GM21423 (cell line): ENCODE measurements at regions not wholly inside any gene's neighbourhood (a gene's known extent, or its start where the extent isn't known, plus 50 kb on each side); places are given as distances from the start of the nearest gene placed in this dataset.
"Not testable (repeated sequence)": the region's sequence is repeated elsewhere in the genome, so short reads cannot be mapped to it uniquely, and the experiment has no call there.

ENCODE experiments used
- ATAC-seq: cut with Tn5 transposase; IDR thresholded peaks from one replicate; pipeline ENCODE4 v1.9.1; 2021; ENCODE audit warnings: mild to moderate bottlenecking, moderate library complexity; ENCODE audit not compliant: unreplicated experiment

DNA sequence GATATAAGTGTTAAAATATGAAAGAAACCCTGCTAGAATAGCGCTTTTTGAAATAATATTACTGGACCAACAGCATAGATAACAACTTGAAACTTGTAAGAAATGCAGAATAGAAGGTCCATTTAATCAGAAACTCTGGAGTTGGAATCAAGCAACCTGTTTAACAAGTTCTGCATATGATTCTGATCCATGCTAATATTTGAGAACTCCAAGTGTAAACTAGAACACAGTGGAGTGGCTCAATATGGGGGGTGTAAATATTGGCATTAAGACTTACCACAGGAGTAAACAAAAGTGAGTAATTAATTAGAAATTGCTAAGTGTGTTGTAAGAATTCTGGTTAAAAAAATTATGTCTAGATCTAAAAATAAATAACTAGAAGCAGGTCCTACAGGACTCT, 151.2 kb downstream of the SLITRK1 start:
- ATAC-seq: no peak

DNA sequence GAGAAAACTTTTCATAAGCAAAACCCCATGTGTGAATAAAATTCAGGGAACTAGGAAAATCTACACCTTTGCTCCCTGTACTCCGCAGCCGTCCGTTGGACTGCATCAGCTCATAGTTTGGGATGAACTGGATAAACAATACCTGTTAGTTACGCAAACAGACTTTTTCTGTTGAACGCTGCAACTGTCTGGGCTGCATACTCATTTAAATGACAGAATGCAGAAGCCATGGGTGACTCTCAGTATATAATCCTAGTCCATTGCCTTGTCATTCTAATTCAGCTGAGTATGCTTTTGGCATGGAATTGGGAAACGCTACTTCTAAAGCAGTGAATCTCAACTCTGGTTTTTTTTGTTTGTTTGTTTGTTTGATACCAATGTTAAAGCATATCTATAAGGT, 151.6 kb downstream of the SLITRK1 start:
- ATAC-seq: no peak

DNA sequence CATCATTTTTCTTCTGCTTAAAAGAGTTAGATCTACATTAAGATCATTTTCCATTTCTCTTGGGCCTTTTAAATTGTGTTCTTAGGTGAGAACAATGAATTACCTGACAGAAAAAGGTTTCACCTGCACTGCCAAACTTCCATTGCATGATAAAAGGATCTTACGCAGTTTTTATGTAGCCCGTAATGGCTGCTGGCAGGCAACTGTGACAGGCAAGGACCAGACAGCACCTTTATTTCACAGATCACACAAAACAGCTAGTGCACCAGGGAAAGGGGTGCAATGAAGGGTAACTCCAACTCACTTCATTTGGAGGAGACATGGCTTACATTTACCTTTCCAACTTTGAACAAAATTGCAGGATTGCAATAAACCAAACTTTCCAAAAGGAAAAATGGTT, 159.8 kb downstream of the SLITRK1 start:
- ATAC-seq: no peak

DNA sequence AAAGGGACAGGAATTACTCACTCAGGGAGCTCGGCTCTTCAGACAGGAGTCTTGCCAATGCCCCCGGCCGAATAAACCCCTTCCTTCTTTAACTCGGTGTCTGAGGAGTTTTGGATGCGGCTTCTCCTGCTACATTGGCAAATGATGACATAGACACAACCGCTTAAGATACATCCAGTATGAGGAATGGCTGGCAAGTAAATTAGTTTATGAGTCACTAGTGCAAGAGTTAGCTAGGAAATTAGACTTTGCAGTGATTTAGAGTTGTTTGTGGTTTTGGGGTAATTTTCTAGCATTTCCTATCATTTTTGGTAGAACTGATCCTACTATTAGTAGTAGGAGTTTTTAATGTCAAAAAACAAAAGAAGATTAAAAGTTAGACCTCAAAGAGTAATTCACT, 166.2 kb downstream of the SLITRK1 start:
- ATAC-seq: no peak

DNA sequence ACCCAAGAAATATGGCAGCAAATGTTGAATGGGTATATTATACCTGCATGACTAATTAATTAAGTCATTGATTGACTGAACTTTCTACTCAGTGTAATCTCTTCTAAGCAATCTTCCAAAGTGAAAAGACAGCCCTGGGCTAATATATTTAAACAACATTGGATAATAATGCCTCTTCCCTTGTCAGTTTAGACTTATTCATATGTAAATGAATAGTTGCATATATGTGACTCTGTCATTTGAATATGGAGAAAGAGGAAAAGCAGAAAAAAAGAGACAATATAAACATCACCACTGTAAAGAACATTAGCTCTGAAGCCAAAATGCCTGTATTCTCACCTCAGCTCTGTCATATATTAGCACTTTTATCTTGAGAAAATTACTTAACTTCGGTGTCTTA, 168.0 kb downstream of the SLITRK1 start:
- ATAC-seq: no peak

DNA sequence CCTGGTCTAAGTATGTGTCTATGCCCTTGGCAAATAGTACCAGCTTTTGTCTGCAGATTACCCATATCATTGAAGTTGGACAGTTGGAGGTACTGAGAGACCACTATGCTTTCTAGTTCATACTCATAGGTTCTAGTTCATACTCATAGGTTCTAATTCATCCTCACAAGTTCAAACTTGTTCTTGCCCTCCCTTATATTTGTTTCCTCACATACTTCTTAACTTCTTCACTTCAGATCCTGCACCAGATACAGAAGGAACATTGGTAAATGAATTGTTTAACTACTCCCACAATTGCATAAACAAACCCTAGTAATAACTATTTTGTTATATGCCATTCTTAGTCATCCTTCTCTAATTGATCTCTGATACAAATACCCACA, 172.2 kb downstream of the SLITRK1 start:
- no peak for ATAC-seq

DNA sequence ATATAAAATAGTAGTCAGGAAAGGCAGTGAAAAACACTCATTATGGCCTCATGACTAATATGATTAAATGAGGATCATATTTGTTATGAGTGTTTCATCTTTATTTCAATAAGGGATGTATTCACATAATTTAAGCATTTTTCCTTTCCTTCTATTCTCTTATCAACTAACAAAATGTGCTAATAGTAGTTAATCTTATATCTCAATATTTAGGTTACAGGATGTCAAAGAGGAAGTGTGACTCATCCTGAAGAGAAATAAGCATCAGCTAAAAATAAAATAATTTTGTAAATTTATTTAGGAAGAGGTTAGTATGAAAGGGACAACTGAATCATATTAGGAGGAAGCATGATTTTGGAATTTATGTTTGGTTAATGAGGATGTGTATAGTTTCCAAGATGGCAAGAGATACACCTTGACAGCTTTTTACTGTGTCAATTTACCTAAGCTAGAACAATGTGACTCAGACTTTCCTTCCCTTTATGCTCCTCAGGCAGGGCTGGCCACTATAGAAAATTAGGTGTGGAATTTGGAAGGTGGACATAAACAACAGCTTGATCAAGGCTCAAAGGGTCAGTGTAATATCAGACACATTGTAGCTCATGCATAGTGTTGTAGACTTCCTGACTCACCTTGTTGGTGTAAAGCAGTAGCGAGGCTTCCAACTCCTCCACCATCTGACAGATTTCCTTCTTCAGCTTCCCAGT, 172.7 kb downstream of the SLITRK1 start:
- ATAC-seq: no peak

DNA sequence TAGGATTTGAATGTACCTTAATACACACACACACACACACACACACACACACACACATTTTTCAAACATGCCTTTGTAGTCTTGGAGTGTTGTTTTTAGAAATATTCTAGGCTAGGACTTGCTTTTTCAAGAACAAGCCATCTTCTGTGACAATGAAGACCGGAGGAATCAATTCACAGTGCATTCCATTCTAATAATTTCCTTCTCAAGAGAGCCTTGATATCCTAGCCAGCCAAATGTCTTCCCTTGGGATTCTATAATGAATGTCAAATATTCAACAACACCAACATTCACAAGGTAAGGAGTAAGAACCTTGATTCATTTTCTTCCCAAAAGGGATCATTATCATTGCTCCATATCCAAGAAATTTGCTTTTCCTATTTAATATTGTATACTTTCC, 180.3 kb downstream of the SLITRK1 start:
- ATAC-seq: no peak

DNA sequence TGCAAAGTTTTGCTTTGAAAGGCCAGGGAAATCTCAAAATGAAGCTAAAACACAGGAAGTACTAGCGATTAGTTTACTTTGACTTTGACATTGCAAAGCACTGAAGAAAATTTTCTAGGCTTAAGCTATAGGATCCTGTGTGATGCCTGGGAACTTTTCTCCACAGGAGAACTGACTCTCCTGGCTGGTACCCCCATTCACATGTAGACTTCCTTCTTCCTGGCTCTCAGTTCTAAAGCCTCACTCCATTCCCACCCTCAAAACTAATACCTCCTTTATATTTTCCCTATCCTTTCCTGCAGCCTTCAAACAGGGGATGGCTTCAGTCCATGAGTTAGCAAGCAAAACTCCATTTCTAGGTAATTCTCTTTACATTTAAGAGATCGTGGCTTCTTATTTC, 189.5 kb downstream of the SLITRK1 start:
- no peak for ATAC-seq

DNA sequence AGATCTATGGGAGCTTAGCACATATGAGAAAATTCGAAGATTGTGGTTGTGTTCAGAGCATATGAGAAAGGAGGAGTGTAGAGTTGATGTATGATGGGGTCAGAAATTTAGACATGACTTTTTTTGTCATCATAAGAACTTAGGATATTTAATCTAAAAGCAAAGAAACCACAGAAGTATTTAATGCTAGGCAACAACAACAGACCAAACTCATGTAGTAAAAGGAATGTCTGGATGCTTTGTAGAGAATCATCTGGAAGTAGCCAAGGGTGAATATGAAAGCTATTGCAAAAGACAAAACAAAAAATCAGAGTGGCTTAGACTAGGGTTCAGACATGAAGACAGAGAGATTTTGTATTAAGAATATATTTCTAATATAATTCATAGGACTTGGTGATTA, 190.3 kb downstream of the SLITRK1 start:
- no peak for ATAC-seq

DNA sequence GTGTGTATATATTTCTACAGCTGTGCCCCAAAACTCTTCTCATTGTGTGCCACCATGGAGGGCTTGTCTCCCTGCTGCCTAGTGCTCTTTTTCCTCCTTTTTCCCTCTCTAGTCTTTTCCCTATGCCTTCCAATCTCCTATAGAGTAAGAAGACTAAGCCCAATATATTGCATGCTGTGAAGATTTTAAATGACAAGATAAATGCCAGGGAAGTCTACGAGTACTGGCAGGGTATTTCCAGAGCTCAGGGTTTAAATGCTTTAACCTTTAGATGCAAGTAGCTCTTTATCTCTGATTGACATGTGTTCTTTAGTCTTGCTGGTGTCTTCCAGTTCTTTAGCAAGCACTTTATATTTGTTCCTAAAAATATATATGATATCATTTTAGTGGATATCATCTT, 200.7 kb downstream of the SLITRK1 start:
- no peak for ATAC-seq

DNA sequence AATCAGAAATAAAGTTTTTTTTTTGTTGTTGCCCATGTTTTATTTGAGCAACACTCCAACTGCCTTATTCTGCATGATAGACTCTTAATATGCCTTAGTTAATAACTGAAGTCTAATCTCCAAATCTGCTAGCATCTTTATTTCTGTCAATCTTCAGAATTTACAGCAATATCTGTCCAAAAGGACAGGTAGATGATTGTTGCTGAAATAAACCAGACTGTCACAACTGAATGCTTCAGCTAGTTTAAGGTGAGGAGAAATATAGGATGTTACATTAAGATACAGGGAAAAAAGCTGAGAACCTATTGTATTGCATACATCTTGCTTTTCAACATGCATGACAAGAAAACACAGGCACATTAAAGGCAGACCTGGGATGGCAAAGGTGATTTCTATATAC, 204.3 kb downstream of the SLITRK1 start:
- ATAC-seq: no peak

DNA sequence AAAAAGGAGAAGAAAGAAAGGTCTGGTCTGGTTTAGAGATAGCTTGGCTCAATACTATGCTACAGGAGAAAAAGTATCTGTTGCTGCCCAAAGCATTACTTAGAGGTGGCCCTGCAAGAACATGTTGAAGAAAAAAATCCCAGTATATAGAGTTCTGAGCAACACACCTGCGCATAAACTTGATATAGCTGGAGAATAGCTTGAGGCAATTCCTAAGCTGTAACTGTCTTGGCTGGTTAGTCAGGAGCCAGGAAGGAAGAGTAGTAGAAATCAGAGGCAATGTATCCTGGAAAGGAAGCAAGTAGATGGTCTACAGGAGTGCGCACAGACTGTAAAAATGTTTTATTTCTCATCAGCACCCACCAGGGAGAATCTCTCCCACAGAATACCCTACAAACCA, 209.7 kb downstream of the SLITRK1 start:
- ATAC-seq: no peak

DNA sequence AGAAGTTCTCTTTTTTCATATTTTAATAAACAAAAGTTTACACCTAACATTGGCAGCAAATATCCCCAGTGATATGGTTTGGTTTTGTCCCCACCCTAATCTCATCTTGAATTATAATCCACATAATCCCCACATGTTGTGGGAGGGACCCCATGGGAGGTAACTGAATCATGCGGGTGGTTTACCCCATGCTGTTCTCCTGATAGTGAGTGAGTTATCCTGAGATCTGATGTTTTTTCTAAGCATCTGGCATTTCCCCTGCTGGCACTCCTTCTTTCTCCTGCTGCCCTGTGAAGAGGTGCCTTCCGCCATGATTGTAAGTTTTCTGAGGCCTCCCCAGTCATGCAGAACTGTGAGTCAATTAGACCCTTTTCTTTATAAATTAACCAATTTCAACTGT, 214.7 kb downstream of the SLITRK1 start:
- ATAC-seq: no peak

DNA sequence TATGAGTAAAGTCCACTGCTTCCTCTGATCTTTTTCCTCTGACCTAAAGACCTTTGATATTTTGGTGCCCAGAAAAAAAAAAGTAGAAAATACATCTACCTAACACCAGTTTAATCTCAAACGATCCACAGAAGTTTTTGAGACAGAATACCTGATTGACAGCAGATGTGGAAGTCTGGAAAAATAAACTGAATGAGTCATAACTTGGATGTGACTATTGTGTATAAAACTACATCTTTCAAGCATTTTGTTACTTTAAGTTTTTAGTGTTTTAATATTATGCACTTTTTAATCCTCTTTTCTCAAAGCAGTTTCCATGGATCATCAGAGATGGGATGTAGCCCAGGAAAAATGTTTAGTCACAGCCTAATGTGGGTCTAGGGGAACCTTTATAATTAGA, 216.1 kb downstream of the SLITRK1 start:
- ATAC-seq: no peak

DNA sequence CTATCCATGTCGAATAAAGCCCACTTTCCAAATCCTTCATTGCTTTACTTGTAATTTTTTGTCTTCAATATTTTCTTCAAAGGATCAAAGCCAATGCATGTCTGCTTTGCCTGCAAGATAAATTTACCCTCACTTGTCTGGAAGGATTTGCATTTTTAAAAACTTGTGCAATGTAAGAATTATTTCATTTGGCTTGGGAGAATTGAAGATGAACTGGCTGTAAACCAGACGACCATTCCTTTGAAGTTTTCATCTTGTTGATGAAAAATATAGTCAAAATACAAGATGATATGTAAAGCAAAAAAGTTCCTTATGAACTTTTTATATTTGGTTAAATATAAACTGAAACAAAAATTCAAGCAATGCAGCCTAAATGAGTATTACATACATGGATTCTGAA, 225.0 kb downstream of the SLITRK1 start:
- no peak for ATAC-seq

DNA sequence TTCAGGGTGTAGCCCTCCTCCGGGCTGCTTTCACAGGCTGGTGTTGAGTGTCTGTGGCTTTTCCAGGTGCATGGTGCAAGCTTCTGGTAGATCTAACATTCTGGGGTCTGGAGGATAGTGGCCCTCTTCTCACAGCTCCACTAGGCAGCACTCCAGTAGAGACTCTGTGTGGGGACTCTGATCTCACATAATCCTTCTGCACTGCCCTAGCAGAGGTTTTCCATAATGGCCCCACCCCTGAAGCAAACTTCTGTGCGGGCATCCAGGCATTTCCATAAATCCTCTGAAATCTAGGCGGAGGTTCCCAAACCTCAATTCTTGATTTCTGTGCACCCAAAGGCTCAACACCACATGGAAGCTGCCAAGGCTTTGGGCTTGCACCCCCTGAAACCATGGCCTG, 239.7 kb downstream of the SLITRK1 start:
- not testable (repeated sequence) for ATAC-seq

DNA sequence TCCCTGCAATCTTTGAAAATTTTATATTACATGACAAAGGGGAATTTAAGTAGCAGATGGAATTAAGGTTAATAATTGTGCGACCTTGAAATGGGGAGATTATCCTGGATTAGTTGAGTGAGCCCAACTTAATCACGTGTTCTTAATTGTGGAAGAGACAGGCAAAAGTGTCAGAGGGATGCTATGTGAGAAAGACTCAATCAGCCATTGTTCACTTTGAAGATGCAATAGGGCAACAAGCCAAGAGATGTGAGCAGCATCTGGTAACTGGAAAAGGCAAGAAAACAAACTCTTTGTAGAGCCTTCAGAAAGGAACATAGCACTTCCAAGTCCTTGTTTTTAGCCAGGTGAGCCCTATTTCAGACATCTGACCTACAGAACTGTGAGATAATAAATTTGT, 247.7 kb downstream of the SLITRK1 start:
- no peak for ATAC-seq

DNA sequence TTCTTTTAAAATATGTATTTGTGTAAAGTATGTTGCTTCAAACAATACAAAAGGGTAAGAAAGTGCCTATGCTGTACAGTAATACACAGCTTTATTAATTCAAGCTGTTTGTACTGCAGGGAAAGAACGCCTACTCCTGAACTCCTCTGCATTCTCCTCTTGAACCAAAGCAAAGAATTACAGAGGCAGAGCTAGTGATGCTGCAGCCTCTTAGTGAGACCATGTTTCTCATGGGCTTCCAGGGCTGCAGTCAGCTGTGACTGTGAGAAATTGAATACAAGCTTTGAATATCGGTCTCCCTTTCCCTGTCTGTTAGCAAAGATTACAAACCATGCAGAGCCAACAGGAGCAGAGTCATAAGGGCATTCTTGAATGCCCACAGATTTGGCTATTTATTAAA, 248.5 kb downstream of the SLITRK1 start:
- no peak for ATAC-seq

DNA sequence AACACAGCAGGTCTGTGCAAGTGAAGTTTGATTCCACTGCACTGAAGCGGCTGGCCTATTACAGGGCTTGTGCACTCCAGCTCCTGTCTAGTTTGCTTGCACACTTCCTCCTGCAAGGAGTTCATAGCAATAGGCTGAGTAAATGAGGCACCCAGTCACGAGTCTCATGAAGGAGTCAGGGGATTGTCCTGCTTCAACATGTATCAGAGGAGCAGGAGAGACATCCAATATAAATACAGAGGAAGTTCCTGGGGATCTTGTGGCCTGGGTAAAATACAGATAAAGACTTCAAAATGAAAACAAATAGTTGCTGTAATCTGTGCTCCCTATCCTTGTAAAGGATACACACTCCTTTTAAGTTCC, 259.9 kb downstream of the SLITRK1 start:
- no peak for ATAC-seq

DNA sequence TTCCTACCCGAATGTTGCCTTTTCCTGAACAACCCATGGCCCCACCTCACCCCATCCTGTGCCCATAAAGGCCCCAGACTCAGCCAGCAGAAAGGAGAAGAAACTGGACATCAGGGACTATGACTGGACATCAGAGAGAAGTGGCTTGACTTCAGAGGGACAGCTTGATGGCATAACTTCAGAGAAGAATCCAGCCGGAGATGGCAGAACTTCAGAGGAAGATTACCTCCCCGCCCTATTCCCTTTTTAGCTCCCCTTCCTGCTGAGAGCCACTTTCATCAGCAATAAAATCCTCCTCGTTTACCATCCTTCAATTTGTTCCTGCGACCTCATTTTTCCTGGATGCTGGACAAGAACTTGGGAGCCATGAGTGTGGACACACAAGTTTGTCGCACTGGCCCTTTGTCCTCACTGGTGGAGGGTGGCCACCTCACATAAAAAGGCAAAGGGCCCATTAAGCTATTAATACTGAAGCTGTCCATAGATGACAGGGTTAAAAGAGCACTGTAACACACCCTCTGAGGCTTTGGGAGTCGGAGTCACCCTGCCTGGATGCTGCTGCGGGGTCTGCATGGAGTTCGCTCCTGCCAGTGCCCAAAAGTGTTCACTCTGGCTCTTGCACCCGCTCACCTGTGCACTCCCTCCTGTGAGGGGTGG, 260.4 kb downstream of the SLITRK1 start:
- no peak for ATAC-seq

DNA sequence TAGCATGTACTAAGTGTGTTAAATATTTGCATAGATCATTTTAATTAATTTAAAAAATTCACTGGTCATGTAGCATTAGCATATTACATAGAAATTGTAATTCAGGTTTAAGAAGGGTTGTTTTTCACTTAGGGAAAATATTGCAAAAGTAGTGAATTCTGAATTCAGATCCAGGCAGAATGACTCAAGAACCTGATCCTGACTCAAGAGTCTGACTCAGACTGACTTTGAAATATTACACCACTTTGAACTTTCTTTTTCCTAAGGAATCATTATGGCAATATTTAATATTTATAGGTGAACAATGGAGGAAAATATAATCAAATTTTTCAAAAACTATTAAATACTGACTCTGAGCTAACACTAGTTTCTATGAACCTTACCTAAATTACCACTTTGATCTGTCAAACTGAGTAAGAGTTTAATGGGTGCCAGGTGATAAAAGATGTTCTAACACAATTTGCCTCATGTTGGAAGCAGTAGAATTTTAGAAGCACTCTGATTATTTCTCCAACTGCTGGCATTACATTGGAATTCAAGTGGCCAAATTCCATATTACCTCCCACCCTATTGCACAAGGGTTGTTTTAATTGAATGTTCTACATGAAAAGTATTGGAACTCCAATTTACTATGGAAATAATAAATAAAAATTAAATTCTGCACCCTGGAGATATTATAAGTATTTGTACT, 261.6 kb downstream of the SLITRK1 start:
- no peak for ATAC-seq
